Skeletal muscle tissue (tissue), 3 donors: ENCODE measurements at regions not wholly inside any gene's neighbourhood (a gene's known extent, or its start where the extent isn't known, plus 50 kb on each side); places are given as distances from the start of the nearest gene placed in this dataset.
"Not testable (repeated sequence)": the region's sequence is repeated elsewhere in the genome, so short reads cannot be mapped to it uniquely, and the experiment has no call there.

ENCODE experiments used
- H3K27ac ChIP-seq: one replicate; pipeline ENCODE4 v1.7.0; 2013; ENCODE audit warnings: mild to moderate bottlenecking, low read depth, low read length, inconsistent platforms
- H3K27me3 ChIP-seq, 3 donors: one replicate each; pipeline ENCODE4 v1.7.0; 2013; ENCODE audit warnings: low read length in 3 of 3; ENCODE audit not compliant: control insufficient read depth in 3 of 3, insufficient read depth in 3 of 3
- H3K36me3 ChIP-seq, 3 donors: one replicate each; pipeline ENCODE4 v1.7.0; 2013; ENCODE audit warnings: low read length in 3 of 3; ENCODE audit not compliant: control insufficient read depth in 3 of 3, insufficient read depth in 3 of 3
- H3K4me1 ChIP-seq, 3 donors: one replicate each; pipeline ENCODE4 v1.7.0; 2013; ENCODE audit warnings: low read length in 3 of 3, mild to moderate bottlenecking in 3 of 3; ENCODE audit not compliant: control insufficient read depth in 3 of 3, insufficient read depth in 3 of 3
- H3K4me3 ChIP-seq, 3 donors: one replicate each; pipeline ENCODE4 v1.7.0; 2013; ENCODE audit warnings: low read length in 3 of 3
- H3K9ac ChIP-seq, 3 donors: one replicate each; pipeline ENCODE4 v1.7.0; 2013; ENCODE audit warnings: low read length in 3 of 3, mild to moderate bottlenecking in 3 of 3, moderate library complexity in 2 of 3, low read depth in 1 of 3
- H3K9me3 ChIP-seq, 3 donors: one replicate each; pipeline ENCODE4 v1.7.0; 2013; ENCODE audit warnings: low read length in 3 of 3; ENCODE audit not compliant: control insufficient read depth in 3 of 3
- donor health status: Osteomylitis.

- H3K36me3 ChIP-seq, H3K27ac ChIP-seq, H3K4me3 ChIP-seq, H3K27me3 ChIP-seq, H3K9me3 ChIP-seq, H3K4me1 ChIP-seq, H3K9ac ChIP-seq: not testable (repeated sequence)
These were observed 178.7 kb downstream of the NPIPA8 start for GRCh38 chr16:18157854-18158253.

- not testable (repeated sequence) for H3K36me3 ChIP-seq, H3K27me3 ChIP-seq, H3K4me1 ChIP-seq, H3K27ac ChIP-seq, H3K9ac ChIP-seq, H3K4me3 ChIP-seq, H3K9me3 ChIP-seq
These were observed 183.7 kb downstream of the NPIPA8 start for GRCh38 chr16:18152832-18153231.

- H3K9me3 ChIP-seq, H3K9ac ChIP-seq, H3K27ac ChIP-seq, H3K4me1 ChIP-seq, H3K36me3 ChIP-seq, H3K27me3 ChIP-seq, H3K4me3 ChIP-seq: not testable (repeated sequence)
These were observed 188.4 kb downstream of the NPIPA8 start for GRCh38 chr16:18148132-18148531.

- not testable (repeated sequence) for H3K27ac ChIP-seq, H3K4me3 ChIP-seq, H3K9ac ChIP-seq, H3K9me3 ChIP-seq, H3K4me1 ChIP-seq, H3K27me3 ChIP-seq, H3K36me3 ChIP-seq
These were observed 189.9 kb downstream of the NPIPA8 start for GRCh38 chr16:18146601-18147142.

GRCh38 chr16:18142066-18142465 lies 194.5 kb downstream of the NPIPA8 start:
- H3K27me3 ChIP-seq, H3K4me3 ChIP-seq, H3K9ac ChIP-seq, H3K27ac ChIP-seq, H3K36me3 ChIP-seq, H3K4me1 ChIP-seq, H3K9me3 ChIP-seq: not testable (repeated sequence)

- not testable (repeated sequence) for H3K9ac ChIP-seq, H3K4me3 ChIP-seq, H3K27ac ChIP-seq, H3K36me3 ChIP-seq, H3K4me1 ChIP-seq, H3K9me3 ChIP-seq, H3K27me3 ChIP-seq
These were observed 200.2 kb downstream of the NPIPA8 start for GRCh38 chr16:18136288-18136687.

- not testable (repeated sequence) for H3K9ac ChIP-seq, H3K9me3 ChIP-seq, H3K4me3 ChIP-seq, H3K36me3 ChIP-seq, H3K4me1 ChIP-seq, H3K27ac ChIP-seq, H3K27me3 ChIP-seq
These were observed 201.5 kb downstream of the NPIPA8 start for GRCh38 chr16:18135024-18135423.

- H3K36me3 ChIP-seq, H3K27me3 ChIP-seq, H3K9me3 ChIP-seq, H3K4me1 ChIP-seq, H3K27ac ChIP-seq, H3K9ac ChIP-seq, H3K4me3 ChIP-seq: not testable (repeated sequence)
These were observed 204.9 kb downstream of the NPIPA8 start for GRCh38 chr16:18131587-18131986.

GRCh38 chr16:18130478-18131120 lies 205.9 kb downstream of the NPIPA8 start:
- H3K9ac ChIP-seq, H3K9me3 ChIP-seq, H3K27me3 ChIP-seq, H3K27ac ChIP-seq, H3K36me3 ChIP-seq, H3K4me1 ChIP-seq, H3K4me3 ChIP-seq: not testable (repeated sequence)

GRCh38 chr16:18127033-18127432 lies 209.5 kb downstream of the NPIPA8 start:
- H3K9me3 ChIP-seq, H3K27ac ChIP-seq, H3K4me1 ChIP-seq: not testable (repeated sequence)

GRCh38 chr16:18119092-18119491 lies 217.4 kb downstream of the NPIPA8 start:
- not testable (repeated sequence) for H3K27ac ChIP-seq, H3K4me3 ChIP-seq, H3K9ac ChIP-seq, H3K27me3 ChIP-seq, H3K4me1 ChIP-seq, H3K36me3 ChIP-seq, H3K9me3 ChIP-seq

More at GRCh38 chr16:18127033-18127432, 209.5 kb downstream of the NPIPA8 start:
- not testable (repeated sequence) for H3K9ac ChIP-seq, H3K27me3 ChIP-seq, H3K4me3 ChIP-seq, H3K36me3 ChIP-seq
